ENCODE measurements at regions not wholly inside any gene's neighbourhood (a gene's known extent, or its start where the extent isn't known, plus 50 kb on each side); places are given as distances from the start of the nearest gene placed in this dataset.

GRCh38 chr3:177521305-177521704 is 324.0 kb upstream of the TBL1XR1 start:
- TF ChIP-seq CTCF (conservative IDR thresholded peaks at IDR 0.05): peak; percentile 12
- no peak for TF ChIP-seq ZFX (IDR thresholded peaks at IDR 0.05)

Data from C4-2B (cell line).